ENCODE measurements at regions not wholly inside any gene's neighbourhood (a gene's known extent, or its start where the extent isn't known, plus 50 kb on each side); places are given as distances from the start of the nearest gene placed in this dataset.

GRCh38 chr7:119348491-119348890, 924.5 kb upstream of the KCND2 start:
- no peak overlapping the region for H2AFZ ChIP-seq (ENCODE audit: low read depth, low read length)
- no peaks in the 10 kb centered on the region for H3K79me2 ChIP-seq (ENCODE audit: low read length)
- no peaks in the 10 kb centered on the region for H3K27me3 ChIP-seq (ENCODE audit: low read depth, low read length)
- no peak for TF ChIP-seq EZH2phosphoT487 (IDR thresholded peaks at IDR 0.05; ENCODE audit: low read depth)
- no peak for TF ChIP-seq CTCF (IDR thresholded peaks at IDR 0.05; ENCODE audit: low read depth, low read length)
- no peaks in the 10 kb centered on the region for H3K36me3 ChIP-seq (replicated peaks; ENCODE audit: low read depth, low read length)
- H3K27ac ChIP-seq (ENCODE audit: low read length), result no peak overlapping the region
- no peaks in the 10 kb centered on the region for H4K20me1 ChIP-seq (ENCODE audit: insufficient read depth, low read length)
- no peak overlapping the region for H3K4me3 ChIP-seq (ENCODE audit: low read length)
- H3K4me1 ChIP-seq (ENCODE audit: low read length), result no peaks in the 10 kb centered on the region
- H3K9me3 ChIP-seq (ENCODE audit: insufficient read depth, low read length), result no peaks in the 10 kb centered on the region
- no peak overlapping the region for H3K9ac ChIP-seq (ENCODE audit: low read length)
- no peak overlapping the region for H3K4me2 ChIP-seq (ENCODE audit: low read length)

- Histone ChIP-seq H3K4me2 (ENCODE audit: low read length) (no peak overlapping the region), H4K20me1 (ENCODE audit: insufficient read depth, low read length) (no peaks in the 10 kb centered on the region), H3K27me3 (ENCODE audit: low read depth, low read length) (no peaks in the 10 kb centered on the region), H3K27ac (ENCODE audit: low read length) (no peak overlapping the region), H3K79me2 (ENCODE audit: low read length) (no peaks in the 10 kb centered on the region), H3K4me3 (ENCODE audit: low read length) (no peak overlapping the region), H3K9me3 (ENCODE audit: insufficient read depth, low read length) (no peaks in the 10 kb centered on the region), H3K9ac (ENCODE audit: low read length) (no peak overlapping the region), H3K36me3 (replicated peaks; ENCODE audit: low read depth, low read length) (no peaks in the 10 kb centered on the region), H3K4me1 (ENCODE audit: low read length) (no peaks in the 10 kb centered on the region), H2AFZ (ENCODE audit: low read depth, low read length) (no peak overlapping the region)
- TF ChIP-seq EZH2phosphoT487 (IDR thresholded peaks at IDR 0.05; ENCODE audit: low read depth) (no peak), CTCF (IDR thresholded peaks at IDR 0.05; ENCODE audit: low read depth, low read length) (no peak)
These were observed 922.6 kb upstream of the KCND2 start for GRCh38 chr7:119350334-119350733.

- no peak overlapping the region for H3K4me2 ChIP-seq (ENCODE audit: low read length)
- no peaks in the 10 kb centered on the region for H4K20me1 ChIP-seq (ENCODE audit: insufficient read depth, low read length)
- no peak overlapping the region for H3K9ac ChIP-seq (ENCODE audit: low read length)
- H3K27ac ChIP-seq (ENCODE audit: low read length), result no peak overlapping the region
- no peaks in the 10 kb centered on the region for H3K27me3 ChIP-seq (ENCODE audit: low read depth, low read length)
- no peaks in the 10 kb centered on the region for H3K4me1 ChIP-seq (ENCODE audit: low read length)
- no peaks in the 10 kb centered on the region for H3K36me3 ChIP-seq (replicated peaks; ENCODE audit: low read depth, low read length)
- H3K9me3 ChIP-seq (ENCODE audit: insufficient read depth, low read length), result no peaks in the 10 kb centered on the region
- no peak overlapping the region for H2AFZ ChIP-seq (ENCODE audit: low read depth, low read length)
- H3K79me2 ChIP-seq (ENCODE audit: low read length), result no peaks in the 10 kb centered on the region
- TF ChIP-seq CTCF (IDR thresholded peaks at IDR 0.05; ENCODE audit: low read depth, low read length) (no peak), EZH2phosphoT487 (IDR thresholded peaks at IDR 0.05; ENCODE audit: low read depth) (no peak)
- no peak overlapping the region for H3K4me3 ChIP-seq (ENCODE audit: low read length)
These were observed 921.7 kb upstream of the KCND2 start for GRCh38 chr7:119351320-119351719.

- Histone ChIP-seq H2AFZ (ENCODE audit: low read depth, low read length) (no peak overlapping the region), H3K4me1 (ENCODE audit: low read length) (no peaks in the 10 kb centered on the region), H3K4me2 (ENCODE audit: low read length) (no peak overlapping the region), H3K27ac (ENCODE audit: low read length) (no peak overlapping the region), H4K20me1 (ENCODE audit: insufficient read depth, low read length) (no peaks in the 10 kb centered on the region), H3K9me3 (ENCODE audit: insufficient read depth, low read length) (no peaks in the 10 kb centered on the region), H3K27me3 (ENCODE audit: low read depth, low read length) (no peaks in the 10 kb centered on the region), H3K4me3 (ENCODE audit: low read length) (no peak overlapping the region), H3K9ac (ENCODE audit: low read length) (no peak overlapping the region), H3K79me2 (ENCODE audit: low read length) (no peaks in the 10 kb centered on the region), H3K36me3 (replicated peaks; ENCODE audit: low read depth, low read length) (no peaks in the 10 kb centered on the region)
- no peak for TF ChIP-seq CTCF (IDR thresholded peaks at IDR 0.05; ENCODE audit: low read depth, low read length)
- TF ChIP-seq EZH2phosphoT487 (IDR thresholded peaks at IDR 0.05; ENCODE audit: low read depth), result no peak
These were observed 898.5 kb upstream of the KCND2 start for GRCh38 chr7:119374436-119374835.

Measured in OCI-LY3 (cell line).